ENCODE measurements at regions not wholly inside any gene's neighbourhood (a gene's known extent, or its start where the extent isn't known, plus 50 kb on each side); places are given as distances from the start of the nearest gene placed in this dataset.

- TF ChIP-seq CTCF (IDR thresholded peaks at IDR 0.05 in 8 of 11, conservative IDR thresholded peaks at IDR 0.05 in 3 of 11) (no peak), POLR2A (IDR thresholded peaks at IDR 0.05) (no peak)
Observed at GRCh38 chr4:116860891-116861290, 224.5 kb downstream of the TRAM1L1 start.
